ENCODE measurements at regions not wholly inside any gene's neighbourhood (a gene's known extent, or its start where the extent isn't known, plus 50 kb on each side); places are given as distances from the start of the nearest gene placed in this dataset.

DNA sequence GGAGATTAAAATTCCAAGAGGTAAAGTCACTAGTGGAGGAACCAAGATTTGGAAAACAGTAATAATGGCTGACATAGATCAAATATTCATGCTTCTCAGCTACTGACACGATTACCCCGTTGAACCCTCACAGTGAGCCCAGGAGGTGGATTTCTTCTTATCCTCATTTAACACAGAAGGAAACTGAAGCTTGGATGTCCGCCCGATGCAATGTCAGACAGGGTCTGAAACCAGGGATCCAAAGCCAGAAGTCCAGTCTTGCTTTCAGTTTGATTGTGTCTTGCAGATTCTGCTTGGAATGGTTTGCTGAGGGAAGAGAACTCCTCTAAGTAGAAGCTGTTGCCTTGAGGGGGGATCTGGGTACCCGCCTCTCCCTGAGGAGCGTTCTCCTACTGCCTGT lies 404.7 kb downstream of the KCNRG start:
- Histone ChIP-seq H3K27ac (no peak overlapping the region), H3K27me3 (no peaks in the 10 kb centered on the region), H3K9me3 (no peaks in the 10 kb centered on the region), H3K9ac (ENCODE audit: low read depth in 2 of 2, low read length in 2 of 2) (no peak overlapping the region), H3K4me1 (no peaks in the 10 kb centered on the region), H3K4me3 (no peak overlapping the region), H3K36me3 (no peaks in the 10 kb centered on the region)
- intact Hi-C loops (cut with DNase I): no loop called here
- TF ChIP-seq, protein P1, sequence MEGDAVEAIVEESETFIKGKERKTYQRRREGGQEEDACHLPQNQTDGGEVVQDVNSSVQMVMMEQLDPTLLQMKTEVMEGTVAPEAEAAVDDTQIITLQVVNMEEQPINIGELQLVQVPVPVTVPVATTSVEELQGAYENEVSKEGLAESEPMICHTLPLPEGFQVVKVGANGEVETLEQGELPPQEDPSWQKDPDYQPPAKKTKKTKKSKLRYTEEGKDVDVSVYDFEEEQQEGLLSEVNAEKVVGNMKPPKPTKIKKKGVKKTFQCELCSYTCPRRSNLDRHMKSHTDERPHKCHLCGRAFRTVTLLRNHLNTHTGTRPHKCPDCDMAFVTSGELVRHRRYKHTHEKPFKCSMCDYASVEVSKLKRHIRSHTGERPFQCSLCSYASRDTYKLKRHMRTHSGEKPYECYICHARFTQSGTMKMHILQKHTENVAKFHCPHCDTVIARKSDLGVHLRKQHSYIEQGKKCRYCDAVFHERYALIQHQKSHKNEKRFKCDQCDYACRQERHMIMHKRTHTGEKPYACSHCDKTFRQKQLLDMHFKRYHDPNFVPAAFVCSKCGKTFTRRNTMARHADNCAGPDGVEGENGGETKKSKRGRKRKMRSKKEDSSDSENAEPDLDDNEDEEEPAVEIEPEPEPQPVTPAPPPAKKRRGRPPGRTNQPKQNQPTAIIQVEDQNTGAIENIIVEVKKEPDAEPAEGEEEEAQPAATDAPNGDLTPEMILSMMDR (IDR thresholded peaks at IDR 0.05): no peak
- no peak for DNase-seq

- Histone ChIP-seq H3K4me1 (no peaks in the 10 kb centered on the region), H3K27ac (no peak overlapping the region), H3K4me3 (no peak overlapping the region), H3K9ac (ENCODE audit: low read depth in 2 of 2, low read length in 2 of 2) (no peak overlapping the region), H3K36me3 (no peaks in the 10 kb centered on the region), H3K9me3 (no peaks in the 10 kb centered on the region), H3K27me3 (no peaks in the 10 kb centered on the region)
- no peak for DNase-seq
- TF ChIP-seq, protein P1 (IDR thresholded peaks at IDR 0.05): no peak
- intact Hi-C loops (cut with DNase I): no loop called here
Measured at GRCh38 chr13:50420718-50421472, 405.7 kb downstream of the KCNRG start.

- Histone ChIP-seq H3K27me3 (no peaks in the 10 kb centered on the region), H3K27ac (no peak overlapping the region), H3K4me3 (no peak overlapping the region)
Measured at GRCh38 chr13:50421473-50422130, 406.4 kb downstream of the KCNRG start.

GRCh38 chr13:50422181-50423148 lies 407.2 kb downstream of the KCNRG start:
- H3K36me3 ChIP-seq: no peaks in the 10 kb centered on the region
- no peak for DNase-seq
- H3K27ac ChIP-seq: no peak overlapping the region
- no peak overlapping the region for H3K9ac ChIP-seq (ENCODE audit: low read depth in 2 of 2, low read length in 2 of 2)
- intact Hi-C loops (cut with DNase I): no loop called here
- TF ChIP-seq, protein P1 (IDR thresholded peaks at IDR 0.05): no peak
- no peak overlapping the region for H3K4me3 ChIP-seq
- H3K4me1 ChIP-seq: no peaks in the 10 kb centered on the region
- no peaks in the 10 kb centered on the region for H3K27me3 ChIP-seq
- H3K9me3 ChIP-seq: no peaks in the 10 kb centered on the region

More at GRCh38 chr13:50421473-50422130, 406.4 kb downstream of the KCNRG start:
- H3K9ac ChIP-seq (ENCODE audit: low read depth in 2 of 2, low read length in 2 of 2): no peak overlapping the region
- H3K36me3 ChIP-seq: no peaks in the 10 kb centered on the region
- intact Hi-C loops (cut with DNase I): no loop called here
- H3K9me3 ChIP-seq: no peaks in the 10 kb centered on the region
- TF ChIP-seq, protein P1 (IDR thresholded peaks at IDR 0.05): no peak
- H3K4me1 ChIP-seq: no peaks in the 10 kb centered on the region
- no peak for DNase-seq

DNA sequence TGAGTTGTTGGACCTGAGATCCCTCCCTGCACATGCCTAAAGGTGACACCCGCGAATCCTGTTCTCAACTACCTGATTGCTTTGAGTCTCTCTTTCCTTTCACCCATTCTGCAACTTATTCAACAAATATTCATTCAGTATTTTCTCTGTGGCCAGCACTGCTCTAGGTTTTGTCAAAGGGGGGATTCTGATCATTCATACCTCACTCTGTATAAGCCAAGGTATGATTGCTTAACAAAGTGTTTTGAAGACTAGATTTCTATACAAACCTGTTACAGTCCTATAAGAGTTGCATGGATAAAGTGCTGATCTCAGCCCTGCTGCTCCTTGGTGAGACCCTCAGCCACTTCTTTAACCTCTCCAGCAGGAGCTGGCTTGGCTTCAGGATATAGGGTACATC lies 409.7 kb downstream of the KCNRG start:
- Histone ChIP-seq H3K4me3 (no peak overlapping the region), H3K27me3 (no peaks in the 10 kb centered on the region), H3K4me1 (no peaks in the 10 kb centered on the region), H3K36me3 (no peaks in the 10 kb centered on the region), H3K9me3 (no peaks in the 10 kb centered on the region), H3K9ac (ENCODE audit: low read depth in 2 of 2, low read length in 2 of 2) (no peak overlapping the region), H3K27ac (no peak overlapping the region)
- no peak for DNase-seq
- TF ChIP-seq, protein P1 (IDR thresholded peaks at IDR 0.05): no peak
- intact Hi-C loops (cut with DNase I): no loop called here

Data from colonic mucosa (tissue), 4 donors.